ENCODE measurements at regions not wholly inside any gene's neighbourhood (a gene's known extent, or its start where the extent isn't known, plus 50 kb on each side); places are given as distances from the start of the nearest gene placed in this dataset.

DNA sequence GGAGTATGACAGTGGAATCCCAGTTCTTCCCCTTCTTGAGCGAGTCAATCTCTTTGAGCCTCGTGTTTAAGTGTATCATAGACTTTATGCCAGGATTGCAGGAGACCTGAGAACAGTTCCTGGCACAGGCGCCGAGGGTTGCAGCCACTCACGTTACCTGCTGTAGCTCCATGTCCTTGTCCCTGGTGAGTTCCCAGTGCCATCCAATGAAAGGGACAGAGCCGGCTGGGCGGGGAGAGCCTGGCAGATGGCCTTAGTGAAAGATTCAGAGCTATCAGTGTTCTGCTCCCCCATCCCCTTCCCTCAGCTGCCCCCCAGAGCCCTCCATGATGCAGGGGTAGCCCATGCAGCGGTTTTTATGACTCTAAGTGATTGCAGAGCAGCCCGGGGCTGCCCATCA lies 554.0 kb downstream of the BNC2 start:
- intact Hi-C loops (cut with micrococcal nuclease), result no loop called here
- no peak overlapping the region for H3K27ac ChIP-seq (ENCODE audit: low read depth, low read length)
- H3K9me3 ChIP-seq (ENCODE audit: control insufficient read depth in 1 of 2, insufficient read depth in 1 of 2, low read depth in 1 of 2, low read length in 2 of 2), result no peaks in the 10 kb centered on the region
- H3K9ac ChIP-seq (ENCODE audit: low read length), result no peak overlapping the region
- ATAC-seq, result no peak
- TF ChIP-seq SIN3A (IDR thresholded peaks at IDR 0.05; ENCODE audit: low read depth) (no peak), EZH2phosphoT487 (IDR thresholded peaks at IDR 0.05; ENCODE audit: borderline replicate concordance) (no peak), EZH2 (IDR thresholded peaks at IDR 0.05) (no peak), FOSL1 (IDR thresholded peaks at IDR 0.05; ENCODE audit: low read depth) (no peak), REST (IDR thresholded peaks at IDR 0.05; ENCODE audit: low read depth) (no peak), SRF (IDR thresholded peaks at IDR 0.05; ENCODE audit: low read depth) (no peak), ZFX (IDR thresholded peaks at IDR 0.05) (no peak), POLR2AphosphoS5 (IDR thresholded peaks at IDR 0.05; ENCODE audit: low read depth, low read length) (no peak), EGR1 (IDR thresholded peaks at IDR 0.05; ENCODE audit: low read depth) (no peak), SP1 (IDR thresholded peaks at IDR 0.05; ENCODE audit: low read depth) (no peak), JUND (IDR thresholded peaks at IDR 0.05) (no peak), TCF7L2 (IDR thresholded peaks at IDR 0.05; ENCODE audit: borderline replicate concordance, extremely low read depth, insufficient read depth, insufficient read length) (no peak), YY1 (IDR thresholded peaks at IDR 0.05; ENCODE audit: extremely low read depth, insufficient replicate concordance, low read depth, low read length) (no peak), MAX (IDR thresholded peaks at IDR 0.05) (no peak), ZNF274 (IDR thresholded peaks at IDR 0.05; ENCODE audit: low read depth, low read length) (no peak)
- TF ChIP-seq, protein P1, sequence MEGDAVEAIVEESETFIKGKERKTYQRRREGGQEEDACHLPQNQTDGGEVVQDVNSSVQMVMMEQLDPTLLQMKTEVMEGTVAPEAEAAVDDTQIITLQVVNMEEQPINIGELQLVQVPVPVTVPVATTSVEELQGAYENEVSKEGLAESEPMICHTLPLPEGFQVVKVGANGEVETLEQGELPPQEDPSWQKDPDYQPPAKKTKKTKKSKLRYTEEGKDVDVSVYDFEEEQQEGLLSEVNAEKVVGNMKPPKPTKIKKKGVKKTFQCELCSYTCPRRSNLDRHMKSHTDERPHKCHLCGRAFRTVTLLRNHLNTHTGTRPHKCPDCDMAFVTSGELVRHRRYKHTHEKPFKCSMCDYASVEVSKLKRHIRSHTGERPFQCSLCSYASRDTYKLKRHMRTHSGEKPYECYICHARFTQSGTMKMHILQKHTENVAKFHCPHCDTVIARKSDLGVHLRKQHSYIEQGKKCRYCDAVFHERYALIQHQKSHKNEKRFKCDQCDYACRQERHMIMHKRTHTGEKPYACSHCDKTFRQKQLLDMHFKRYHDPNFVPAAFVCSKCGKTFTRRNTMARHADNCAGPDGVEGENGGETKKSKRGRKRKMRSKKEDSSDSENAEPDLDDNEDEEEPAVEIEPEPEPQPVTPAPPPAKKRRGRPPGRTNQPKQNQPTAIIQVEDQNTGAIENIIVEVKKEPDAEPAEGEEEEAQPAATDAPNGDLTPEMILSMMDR (IDR thresholded peaks at IDR 0.05 in 2 of 3, conservative IDR thresholded peaks at IDR 0.05 in 1 of 3; ENCODE audit: borderline replicate concordance in 1 of 3, insufficient read depth in 1 of 3, low read depth in 2 of 3, low read length in 2 of 3), result no peak
- TF ChIP-seq, protein P2, sequence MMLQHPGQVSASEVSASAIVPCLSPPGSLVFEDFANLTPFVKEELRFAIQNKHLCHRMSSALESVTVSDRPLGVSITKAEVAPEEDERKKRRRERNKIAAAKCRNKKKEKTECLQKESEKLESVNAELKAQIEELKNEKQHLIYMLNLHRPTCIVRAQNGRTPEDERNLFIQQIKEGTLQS (IDR thresholded peaks at IDR 0.05), result no peak
- no peaks in the 10 kb centered on the region for H3K36me3 ChIP-seq (ENCODE audit: control insufficient read depth in 1 of 2, insufficient read depth in 2 of 2, low read length in 2 of 2)
- H3K79me2 ChIP-seq (ENCODE audit: insufficient read depth, low read length), result no peaks in the 10 kb centered on the region
- BruUV-seq (replicated peaks), result no TSS peak
- POLR2A ChIA-PET, result no interaction called here
- no peaks in the 10 kb centered on the region for H3K9me2 ChIP-seq (ENCODE audit: insufficient read depth)
- no peak overlapping the region for H3K4me2 ChIP-seq (ENCODE audit: low read length)
- H2AFZ ChIP-seq (ENCODE audit: low read depth, low read length, poor library complexity, severe bottlenecking), result no peak overlapping the region
- H4K20me1 ChIP-seq (ENCODE audit: insufficient read depth), result no peaks in the 10 kb centered on the region
- no peak for DNase-seq (ENCODE audit: low read depth, low spot score)
- RAD21 ChIA-PET (ENCODE audit: low non-redundant PET in 1 of 2, low total read pairs in 2 of 2, uncharacterized antibody in 2 of 2, unreplicated experiment in 2 of 2), result no interaction called here
- no peaks in the 10 kb centered on the region for H3K4me1 ChIP-seq (ENCODE audit: control insufficient read depth in 1 of 2, insufficient read depth in 2 of 2, low read length in 2 of 2)
- CTCF ChIA-PET, result no interaction called here
- no peaks in the 10 kb centered on the region for H3K27me3 ChIP-seq (ENCODE audit: insufficient read depth, low read length)
- no peak overlapping the region for H3K4me3 ChIP-seq (replicated peaks in 1 of 2; ENCODE audit: low read depth in 1 of 2, low read length in 2 of 2)
